ENCODE measurements at regions not wholly inside any gene's neighbourhood (a gene's known extent, or its start where the extent isn't known, plus 50 kb on each side); places are given as distances from the start of the nearest gene placed in this dataset.

DNA sequence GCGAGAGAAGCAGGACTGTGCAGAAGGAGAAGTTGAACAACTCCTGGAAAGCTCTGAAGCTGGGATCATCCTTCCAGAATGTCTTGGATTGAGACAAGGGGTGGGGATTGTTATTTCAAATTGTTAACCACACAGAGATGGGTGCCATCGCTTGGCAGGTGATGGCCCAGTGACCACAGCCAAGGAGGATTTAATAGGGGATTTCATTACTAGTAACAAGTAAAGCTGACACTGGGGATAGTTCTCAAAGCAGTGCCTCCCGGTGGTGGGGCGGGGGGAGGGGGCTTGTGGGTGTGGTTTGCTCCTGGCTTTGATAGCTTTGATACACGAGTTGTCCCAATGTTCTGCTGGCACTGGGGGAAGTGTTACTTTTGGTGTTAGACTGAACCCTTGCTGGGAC is 59.2 kb downstream of the ZNF503 start (continued):
- TF ChIP-seq, protein P1, sequence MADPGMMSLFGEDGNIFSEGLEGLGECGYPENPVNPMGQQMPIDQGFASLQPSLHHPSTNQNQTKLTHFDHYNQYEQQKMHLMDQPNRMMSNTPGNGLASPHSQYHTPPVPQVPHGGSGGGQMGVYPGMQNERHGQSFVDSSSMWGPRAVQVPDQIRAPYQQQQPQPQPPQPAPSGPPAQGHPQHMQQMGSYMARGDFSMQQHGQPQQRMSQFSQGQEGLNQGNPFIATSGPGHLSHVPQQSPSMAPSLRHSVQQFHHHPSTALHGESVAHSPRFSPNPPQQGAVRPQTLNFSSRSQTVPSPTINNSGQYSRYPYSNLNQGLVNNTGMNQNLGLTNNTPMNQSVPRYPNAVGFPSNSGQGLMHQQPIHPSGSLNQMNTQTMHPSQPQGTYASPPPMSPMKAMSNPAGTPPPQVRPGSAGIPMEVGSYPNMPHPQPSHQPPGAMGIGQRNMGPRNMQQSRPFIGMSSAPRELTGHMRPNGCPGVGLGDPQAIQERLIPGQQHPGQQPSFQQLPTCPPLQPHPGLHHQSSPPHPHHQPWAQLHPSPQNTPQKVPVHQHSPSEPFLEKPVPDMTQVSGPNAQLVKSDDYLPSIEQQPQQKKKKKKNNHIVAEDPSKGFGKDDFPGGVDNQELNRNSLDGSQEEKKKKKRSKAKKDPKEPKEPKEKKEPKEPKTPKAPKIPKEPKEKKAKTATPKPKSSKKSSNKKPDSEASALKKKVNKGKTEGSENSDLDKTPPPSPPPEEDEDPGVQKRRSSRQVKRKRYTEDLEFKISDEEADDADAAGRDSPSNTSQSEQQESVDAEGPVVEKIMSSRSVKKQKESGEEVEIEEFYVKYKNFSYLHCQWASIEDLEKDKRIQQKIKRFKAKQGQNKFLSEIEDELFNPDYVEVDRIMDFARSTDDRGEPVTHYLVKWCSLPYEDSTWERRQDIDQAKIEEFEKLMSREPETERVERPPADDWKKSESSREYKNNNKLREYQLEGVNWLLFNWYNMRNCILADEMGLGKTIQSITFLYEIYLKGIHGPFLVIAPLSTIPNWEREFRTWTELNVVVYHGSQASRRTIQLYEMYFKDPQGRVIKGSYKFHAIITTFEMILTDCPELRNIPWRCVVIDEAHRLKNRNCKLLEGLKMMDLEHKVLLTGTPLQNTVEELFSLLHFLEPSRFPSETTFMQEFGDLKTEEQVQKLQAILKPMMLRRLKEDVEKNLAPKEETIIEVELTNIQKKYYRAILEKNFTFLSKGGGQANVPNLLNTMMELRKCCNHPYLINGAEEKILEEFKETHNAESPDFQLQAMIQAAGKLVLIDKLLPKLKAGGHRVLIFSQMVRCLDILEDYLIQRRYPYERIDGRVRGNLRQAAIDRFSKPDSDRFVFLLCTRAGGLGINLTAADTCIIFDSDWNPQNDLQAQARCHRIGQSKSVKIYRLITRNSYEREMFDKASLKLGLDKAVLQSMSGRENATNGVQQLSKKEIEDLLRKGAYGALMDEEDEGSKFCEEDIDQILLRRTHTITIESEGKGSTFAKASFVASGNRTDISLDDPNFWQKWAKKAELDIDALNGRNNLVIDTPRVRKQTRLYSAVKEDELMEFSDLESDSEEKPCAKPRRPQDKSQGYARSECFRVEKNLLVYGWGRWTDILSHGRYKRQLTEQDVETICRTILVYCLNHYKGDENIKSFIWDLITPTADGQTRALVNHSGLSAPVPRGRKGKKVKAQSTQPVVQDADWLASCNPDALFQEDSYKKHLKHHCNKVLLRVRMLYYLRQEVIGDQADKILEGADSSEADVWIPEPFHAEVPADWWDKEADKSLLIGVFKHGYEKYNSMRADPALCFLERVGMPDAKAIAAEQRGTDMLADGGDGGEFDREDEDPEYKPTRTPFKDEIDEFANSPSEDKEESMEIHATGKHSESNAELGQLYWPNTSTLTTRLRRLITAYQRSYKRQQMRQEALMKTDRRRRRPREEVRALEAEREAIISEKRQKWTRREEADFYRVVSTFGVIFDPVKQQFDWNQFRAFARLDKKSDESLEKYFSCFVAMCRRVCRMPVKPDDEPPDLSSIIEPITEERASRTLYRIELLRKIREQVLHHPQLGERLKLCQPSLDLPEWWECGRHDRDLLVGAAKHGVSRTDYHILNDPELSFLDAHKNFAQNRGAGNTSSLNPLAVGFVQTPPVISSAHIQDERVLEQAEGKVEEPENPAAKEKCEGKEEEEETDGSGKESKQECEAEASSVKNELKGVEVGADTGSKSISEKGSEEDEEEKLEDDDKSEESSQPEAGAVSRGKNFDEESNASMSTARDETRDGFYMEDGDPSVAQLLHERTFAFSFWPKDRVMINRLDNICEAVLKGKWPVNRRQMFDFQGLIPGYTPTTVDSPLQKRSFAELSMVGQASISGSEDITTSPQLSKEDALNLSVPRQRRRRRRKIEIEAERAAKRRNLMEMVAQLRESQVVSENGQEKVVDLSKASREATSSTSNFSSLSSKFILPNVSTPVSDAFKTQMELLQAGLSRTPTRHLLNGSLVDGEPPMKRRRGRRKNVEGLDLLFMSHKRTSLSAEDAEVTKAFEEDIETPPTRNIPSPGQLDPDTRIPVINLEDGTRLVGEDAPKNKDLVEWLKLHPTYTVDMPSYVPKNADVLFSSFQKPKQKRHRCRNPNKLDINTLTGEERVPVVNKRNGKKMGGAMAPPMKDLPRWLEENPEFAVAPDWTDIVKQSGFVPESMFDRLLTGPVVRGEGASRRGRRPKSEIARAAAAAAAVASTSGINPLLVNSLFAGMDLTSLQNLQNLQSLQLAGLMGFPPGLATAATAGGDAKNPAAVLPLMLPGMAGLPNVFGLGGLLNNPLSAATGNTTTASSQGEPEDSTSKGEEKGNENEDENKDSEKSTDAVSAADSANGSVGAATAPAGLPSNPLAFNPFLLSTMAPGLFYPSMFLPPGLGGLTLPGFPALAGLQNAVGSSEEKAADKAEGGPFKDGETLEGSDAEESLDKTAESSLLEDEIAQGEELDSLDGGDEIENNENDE (IDR thresholded peaks at IDR 0.05; ENCODE audit: insufficient replicate concordance, low read length) = no peak
- TF ChIP-seq EZH2 (IDR thresholded peaks at IDR 0.05; ENCODE audit: low read depth, low read length, severe bottlenecking) (no peak), PHF8 (conservative IDR thresholded peaks at IDR 0.05; ENCODE audit: low read depth, low read length) (no peak), CTCF (IDR thresholded peaks at IDR 0.05; ENCODE audit: control extremely low read depth in 1 of 3, insufficient read depth in 1 of 3, low read depth in 1 of 3, low read length in 3 of 3) (no peak), TBP (IDR thresholded peaks at IDR 0.05; ENCODE audit: low read depth, low read length) (no peak), HDAC6 (IDR thresholded peaks at IDR 0.05; ENCODE audit: low read depth, low read length) (no peak), TAF7 (optimal IDR thresholded peaks at IDR 0.05; ENCODE audit: borderline replicate concordance, low read depth, low read length) (no peak), GTF2F1 (IDR thresholded peaks at IDR 0.05; ENCODE audit: borderline replicate concordance, low read depth, low read length) (no peak), SP1 (IDR thresholded peaks at IDR 0.05; ENCODE audit: low read depth, low read length) (no peak), CHD2 (IDR thresholded peaks at IDR 0.05; ENCODE audit: low read length) (no peak)
